Mesendoderm (in vitro differentiated cells): ENCODE measurements at regions not wholly inside any gene's neighbourhood (a gene's known extent, or its start where the extent isn't known, plus 50 kb on each side); places are given as distances from the start of the nearest gene placed in this dataset.

Experiments
- DNase-seq: peaks from one replicate; pipeline ENCODE4 v3.0.0; 2013
- H2AK5ac ChIP-seq: 2 replicates; pipeline ENCODE4 v1.6.1; 2013; ENCODE audit warnings: low read length, inconsistent platforms
- H2BK120ac ChIP-seq: 2 replicates; pipeline ENCODE4 v1.6.1; 2013; ENCODE audit warnings: low read depth, mild to moderate bottlenecking, low read length, moderate library complexity, mixed read lengths
- H2BK15ac ChIP-seq: replicated peaks from 2 replicates; pipeline ENCODE4 v1.6.1; 2013; ENCODE audit warnings: low read depth, mild to moderate bottlenecking, moderate library complexity
- H2BK5ac ChIP-seq: 2 replicates; pipeline ENCODE4 v1.6.1; 2013; ENCODE audit warnings: low read length, inconsistent platforms
- H3K18ac ChIP-seq: 2 replicates; pipeline ENCODE4 v1.6.1; 2013; ENCODE audit warnings: mild to moderate bottlenecking, low read length, mixed read lengths
- H3K23ac ChIP-seq: one replicate; pipeline ENCODE4 v1.6.1; 2013; ENCODE audit warnings: low read length
- H3K27ac ChIP-seq: 2 replicates; pipeline ENCODE4 v1.5.1; 2013; ENCODE audit warnings: low read depth, mild to moderate bottlenecking, inconsistent platforms, low read length, moderate library complexity
- H3K27me3 ChIP-seq: 2 replicates; pipeline ENCODE4 v1.6.1; 2013; ENCODE audit warnings: low read length, control low read depth, mild to moderate bottlenecking, inconsistent platforms; ENCODE audit not compliant: insufficient read depth, poor library complexity
- H3K36me3 ChIP-seq: 2 replicates; pipeline ENCODE4 v1.6.1; 2013; ENCODE audit warnings: low read length, inconsistent platforms; ENCODE audit not compliant: control insufficient read depth, insufficient read depth
- H3K4ac ChIP-seq: one replicate; pipeline ENCODE4 v1.6.1; 2013; ENCODE audit warnings: low read depth, mild to moderate bottlenecking, low read length, moderate library complexity
- H3K4me1 ChIP-seq: 2 replicates; pipeline ENCODE4 v1.6.1; 2013; ENCODE audit warnings: low read depth, low read length, inconsistent platforms; ENCODE audit not compliant: control insufficient read depth
- H3K4me2 ChIP-seq: 2 replicates; pipeline ENCODE4 v1.6.1; 2013; ENCODE audit warnings: low read length
- H3K4me3 ChIP-seq: 2 replicates; pipeline ENCODE4 v1.5.1; 2013; ENCODE audit warnings: mild to moderate bottlenecking, low read length
- H3K56ac ChIP-seq: one replicate; pipeline ENCODE4 v1.6.1; 2013; ENCODE audit warnings: low read length
- H3K79me1 ChIP-seq: 2 replicates; pipeline ENCODE4 v1.6.1; 2013; ENCODE audit warnings: low read length, inconsistent platforms
- H3K79me2 ChIP-seq: 2 replicates; pipeline ENCODE4 v1.6.1; 2013; ENCODE audit warnings: mild to moderate bottlenecking, low read length; ENCODE audit not compliant: control insufficient read depth, insufficient read depth
- H3K9ac ChIP-seq: 2 replicates; pipeline ENCODE4 v1.6.1; 2013; ENCODE audit warnings: low read length, inconsistent platforms
- H4K5ac ChIP-seq: one replicate; pipeline ENCODE4 v1.6.1; 2013; ENCODE audit warnings: low read length
- H4K8ac ChIP-seq: one replicate; pipeline ENCODE4 v1.6.1; 2013; ENCODE audit warnings: low read depth, mild to moderate bottlenecking, control low read depth, low read length, moderate library complexity
- WGBS: extraction: QIAGEN DNeasy Blood & Tissue Kit; methylation state at CpG from one replicate; pipeline ENCODE4 v1.1.7; 2013; ENCODE audit warnings: low lambda C conversion rate, missing lambda C conversion rate; ENCODE audit not compliant: insufficient coverage; ENCODE audit errors: extremely low coverage; 5-methylcytosine and 5-hydroxymethylcytosine counted together

DNA sequence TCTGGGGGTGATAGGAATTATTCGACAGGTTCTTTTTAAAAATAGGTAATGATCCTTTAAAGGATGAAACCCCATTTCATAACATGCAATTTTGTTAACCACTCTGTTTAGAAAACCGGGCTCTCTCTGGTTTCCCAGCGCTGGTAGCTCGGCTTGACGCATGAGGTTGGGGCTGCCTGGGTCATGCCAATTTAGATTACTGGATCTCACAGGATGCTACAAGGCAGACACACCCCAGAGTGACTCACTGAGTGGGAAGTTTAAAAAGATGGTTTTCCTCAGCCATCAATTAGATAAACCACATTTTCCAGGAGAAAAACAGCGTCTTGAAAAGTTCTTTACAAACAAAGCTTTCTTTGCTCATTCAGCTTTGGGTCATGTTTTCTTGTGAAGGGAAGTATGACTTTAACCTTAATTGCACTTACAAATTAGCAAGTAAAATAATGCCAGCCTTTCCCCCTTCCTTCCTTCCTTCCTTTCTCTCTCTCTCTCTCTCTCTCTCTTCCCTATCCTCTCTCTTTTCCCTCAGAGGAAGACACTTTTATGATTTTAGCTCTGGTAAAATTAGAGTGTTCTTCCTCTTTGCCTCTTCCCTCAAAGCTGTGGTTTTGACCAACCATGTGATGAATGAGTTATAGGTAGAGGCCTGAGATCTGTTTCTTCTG is 99.8 kb downstream of the EPDR1 start:
- H3K4ac ChIP-seq: no peak overlapping the region
- no peak overlapping the region for H3K4me3 ChIP-seq
- no peak overlapping the region for H3K9ac ChIP-seq
- H2AK5ac ChIP-seq: no peak overlapping the region
- no peak overlapping the region for H2BK15ac ChIP-seq
- no peak overlapping the region for H3K18ac ChIP-seq
- no CpG with 5 or more reads among the region's 6 CpGs for WGBS
- no peaks in the 10 kb centered on the region for H3K36me3 ChIP-seq
- no peak overlapping the region for H2BK120ac ChIP-seq
- no peak for DNase-seq
- H2BK5ac ChIP-seq: no peak overlapping the region
- no peak overlapping the region for H3K56ac ChIP-seq
- H3K4me2 ChIP-seq: no peak overlapping the region
- no peaks in the 10 kb centered on the region for H3K79me2 ChIP-seq
- no peaks in the 10 kb centered on the region for H3K27me3 ChIP-seq
- H3K27ac ChIP-seq: no peak overlapping the region
- no peak overlapping the region for H4K5ac ChIP-seq
- H4K8ac ChIP-seq: no peak overlapping the region
- H3K23ac ChIP-seq: no peak overlapping the region
- H3K79me1 ChIP-seq: no peaks in the 10 kb centered on the region
- H3K4me1 ChIP-seq: no peaks in the 10 kb centered on the region

DNA sequence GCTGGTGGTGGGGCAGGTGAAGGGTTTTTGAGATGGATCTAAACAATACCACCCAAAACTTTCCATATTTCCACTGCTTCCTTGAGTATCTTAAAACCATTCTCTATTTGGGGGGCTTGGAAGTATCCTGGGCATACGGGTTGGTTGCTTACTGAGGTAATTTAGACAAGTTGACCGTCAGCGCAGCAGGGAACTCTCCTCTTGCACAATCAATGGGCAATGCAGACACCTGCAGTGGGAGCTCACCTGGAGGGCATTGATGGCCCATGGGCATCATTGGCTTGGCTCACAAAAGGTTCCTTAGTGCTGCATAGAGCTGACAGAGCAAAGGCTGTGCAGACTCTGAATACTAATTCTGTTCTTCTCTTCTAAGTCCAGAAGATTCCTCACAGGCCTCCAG is 101.5 kb downstream of the EPDR1 start:
- Histone ChIP-seq H3K18ac (no peak overlapping the region), H2AK5ac (no peak overlapping the region), H3K79me1 (no peaks in the 10 kb centered on the region), H4K5ac (no peak overlapping the region), H3K4ac (no peak overlapping the region), H3K4me2 (no peak overlapping the region), H3K9ac (no peak overlapping the region), H2BK5ac (no peak overlapping the region), H2BK15ac (no peak overlapping the region), H3K56ac (no peak overlapping the region), H3K23ac (no peak overlapping the region), H4K8ac (no peak overlapping the region), H3K4me1 (no peaks in the 10 kb centered on the region), H3K27me3 (no peaks in the 10 kb centered on the region), H3K36me3 (no peaks in the 10 kb centered on the region), H3K4me3 (no peak overlapping the region), H3K27ac (no peak overlapping the region), H2BK120ac (no peak overlapping the region), H3K79me2 (no peaks in the 10 kb centered on the region)
- no CpG with 5 or more reads among the region's 3 CpGs for WGBS
- DNase-seq: no peak

DNA sequence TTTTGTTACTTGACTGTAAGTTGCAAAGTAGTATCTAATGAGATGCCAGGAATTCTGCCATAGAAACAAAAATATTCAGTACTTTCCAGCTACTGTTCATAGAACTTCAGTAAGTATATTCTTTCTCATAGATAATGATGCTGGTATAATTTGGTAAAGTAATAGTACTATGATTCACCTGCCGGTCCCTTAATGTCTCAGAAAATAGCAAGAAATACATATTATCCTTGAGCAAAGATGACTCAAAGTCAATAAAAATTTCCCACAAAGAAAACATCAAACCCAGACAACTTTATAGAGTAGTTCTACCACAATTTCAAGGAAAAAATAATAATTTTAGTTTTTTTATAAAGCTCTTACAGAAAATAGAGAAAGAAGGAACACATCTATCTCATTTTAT is 105.4 kb downstream of the EPDR1 start:
- no peak overlapping the region for H3K4me2 ChIP-seq
- no peak overlapping the region for H2BK15ac ChIP-seq
- no peak overlapping the region for H4K5ac ChIP-seq
- no peak overlapping the region for H3K23ac ChIP-seq
- no peaks in the 10 kb centered on the region for H3K36me3 ChIP-seq
- H3K18ac ChIP-seq: no peak overlapping the region
- H3K27ac ChIP-seq: no peak overlapping the region
- no peak overlapping the region for H3K9ac ChIP-seq
- H3K56ac ChIP-seq: no peak overlapping the region
- no peak overlapping the region for H2AK5ac ChIP-seq
- no peaks in the 10 kb centered on the region for H3K79me2 ChIP-seq
- no peak overlapping the region for H3K4me3 ChIP-seq
- no CpG with 5 or more reads among the region's 1 CpG for WGBS
- H4K8ac ChIP-seq: no peak overlapping the region
- H3K4me1 ChIP-seq: no peaks in the 10 kb centered on the region
- no peak overlapping the region for H2BK5ac ChIP-seq
- H3K4ac ChIP-seq: no peak overlapping the region
- H3K27me3 ChIP-seq: no peaks in the 10 kb centered on the region
- no peak overlapping the region for H2BK120ac ChIP-seq
- no peaks in the 10 kb centered on the region for H3K79me1 ChIP-seq
- DNase-seq: no peak

DNA sequence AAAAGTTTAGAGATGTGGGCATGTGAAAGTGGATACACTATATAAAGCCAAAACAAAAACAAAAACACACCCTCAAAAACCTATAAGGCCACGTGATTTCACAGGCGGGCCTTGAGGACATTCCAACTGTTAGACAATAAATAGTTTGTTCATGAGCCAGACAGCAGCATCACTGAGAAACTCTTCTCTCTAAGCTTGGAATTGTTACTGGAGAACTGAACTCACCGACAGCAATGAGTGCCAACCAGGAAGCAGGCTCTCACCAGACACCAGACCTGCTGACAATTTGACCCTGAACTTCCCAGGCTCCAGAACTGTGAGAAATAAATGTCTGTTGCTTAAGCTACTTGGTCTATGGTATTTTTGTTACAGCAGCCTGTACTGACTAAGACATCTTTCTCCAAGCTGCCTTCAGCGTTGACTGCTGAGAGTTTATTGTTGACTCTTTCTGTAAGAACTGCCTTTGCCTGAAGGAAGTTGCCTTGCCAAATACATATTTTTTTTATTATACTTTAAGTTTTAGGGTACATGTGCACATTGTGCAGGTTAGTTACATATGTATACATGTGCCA is 107.5 kb downstream of the EPDR1 start:
- no peak overlapping the region for H2BK5ac ChIP-seq
- no peak for DNase-seq
- H3K56ac ChIP-seq: no peak overlapping the region
- H4K8ac ChIP-seq: no peak overlapping the region
- H3K4me1 ChIP-seq: no peaks in the 10 kb centered on the region
- no peak overlapping the region for H3K4me3 ChIP-seq
- H3K9ac ChIP-seq: no peak overlapping the region
- no peak overlapping the region for H2BK120ac ChIP-seq
- no peak overlapping the region for H2BK15ac ChIP-seq
- no peak overlapping the region for H3K4me2 ChIP-seq
- H4K5ac ChIP-seq: no peak overlapping the region
- no CpG with 5 or more reads among the region's 4 CpGs for WGBS
- H3K23ac ChIP-seq: no peak overlapping the region
- no peaks in the 10 kb centered on the region for H3K79me2 ChIP-seq
- no peaks in the 10 kb centered on the region for H3K79me1 ChIP-seq
- H3K27ac ChIP-seq: no peak overlapping the region
- no peak overlapping the region for H3K18ac ChIP-seq
- H3K36me3 ChIP-seq: no peaks in the 10 kb centered on the region
- H2AK5ac ChIP-seq: no peak overlapping the region
- H3K4ac ChIP-seq: no peak overlapping the region
- no peaks in the 10 kb centered on the region for H3K27me3 ChIP-seq

DNA sequence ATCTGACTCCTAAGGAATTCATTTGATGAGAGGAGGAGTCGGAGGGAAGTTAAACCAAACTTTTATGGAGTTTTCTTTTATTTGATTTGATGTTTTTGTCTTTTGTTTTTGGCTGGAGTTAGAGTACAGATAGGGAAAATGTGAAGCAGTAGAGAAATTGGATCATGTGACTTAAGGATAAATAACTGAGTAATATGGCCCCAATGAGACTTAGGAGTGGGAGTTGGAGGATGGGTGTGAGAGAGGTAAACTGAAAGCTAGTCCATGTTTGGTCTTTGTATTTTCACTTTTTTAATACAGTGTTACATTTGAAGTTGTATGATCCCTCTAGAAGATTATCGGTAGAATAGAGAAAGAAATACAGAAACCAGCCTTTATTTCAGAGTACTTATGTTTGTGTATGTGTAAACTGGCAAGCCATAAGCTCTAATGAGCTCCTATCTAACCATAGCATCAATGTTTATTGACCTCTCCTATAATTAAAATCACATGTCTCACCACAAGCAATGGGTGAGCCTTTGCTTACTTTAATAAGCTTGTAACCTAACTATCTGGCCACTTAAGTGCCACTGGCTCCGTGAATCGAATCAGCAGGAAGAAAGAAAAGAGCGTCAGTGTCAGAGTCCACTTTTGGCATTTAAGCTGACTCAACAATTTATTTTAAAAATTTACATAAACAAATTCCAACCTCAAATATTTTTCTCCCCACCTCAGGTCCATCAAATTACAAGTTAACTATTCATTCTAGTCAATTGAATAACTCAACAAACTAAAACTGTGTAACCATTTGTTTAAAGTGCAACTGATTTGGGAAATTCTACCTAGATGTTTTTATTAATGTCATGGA is 113.8 kb downstream of the EPDR1 start:
- H4K8ac ChIP-seq: no peak overlapping the region
- no peak overlapping the region for H2AK5ac ChIP-seq
- no peak overlapping the region for H3K18ac ChIP-seq
- no peak overlapping the region for H3K4me3 ChIP-seq
- no peak overlapping the region for H3K56ac ChIP-seq
- H2BK15ac ChIP-seq: no peak overlapping the region
- no peak overlapping the region for H3K4ac ChIP-seq
- no peaks in the 10 kb centered on the region for H3K36me3 ChIP-seq
- no peak overlapping the region for H3K4me2 ChIP-seq
- no peaks in the 10 kb centered on the region for H3K79me1 ChIP-seq
- no peaks in the 10 kb centered on the region for H3K4me1 ChIP-seq
- WGBS: no CpG with 5 or more reads among the region's 5 CpGs
- H3K27me3 ChIP-seq: no peaks in the 10 kb centered on the region
- no peak for DNase-seq
- H3K79me2 ChIP-seq: no peaks in the 10 kb centered on the region
- no peak overlapping the region for H3K9ac ChIP-seq
- no peak overlapping the region for H3K27ac ChIP-seq
- H3K23ac ChIP-seq: no peak overlapping the region
- no peak overlapping the region for H2BK5ac ChIP-seq
- H4K5ac ChIP-seq: no peak overlapping the region
- no peak overlapping the region for H2BK120ac ChIP-seq
